H4 (cell line): ENCODE measurements at regions not wholly inside any gene's neighbourhood (a gene's known extent, or its start where the extent isn't known, plus 50 kb on each side); places are given as distances from the start of the nearest gene placed in this dataset.
"Not testable (repeated sequence)": the region's sequence is repeated elsewhere in the genome, so short reads cannot be mapped to it uniquely, and the experiment has no call there.

Experiments
- DNase-seq: peaks from one replicate; pipeline ENCODE4 v3.0.0-alpha.2; 2015; ENCODE audit warnings: low spot score

GRCh38 chr5:74500110-74500917 lies 140.2 kb downstream of the ENC1 start:
- no peak for DNase-seq

- DNase-seq = no peak
Measured at GRCh38 chr5:74499256-74500050, 141.1 kb downstream of the ENC1 start.

GRCh38 chr5:74497706-74498105 lies 142.8 kb downstream of the ENC1 start:
- DNase-seq = no peak

- DNase-seq = no peak
Measured at GRCh38 chr5:74493411-74493810, 147.1 kb downstream of the ENC1 start.

GRCh38 chr5:74492230-74492629 lies 148.3 kb downstream of the ENC1 start:
- DNase-seq = no peak

GRCh38 chr5:74491586-74491985 lies 148.9 kb downstream of the ENC1 start:
- no peak for DNase-seq

GRCh38 chr5:74490814-74491213 lies 149.7 kb downstream of the ENC1 start:
- DNase-seq = no peak

GRCh38 chr5:74482990-74483389 lies 157.5 kb downstream of the ENC1 start:
- DNase-seq = no peak

GRCh38 chr5:74482523-74482922 lies 158.0 kb downstream of the ENC1 start:
- DNase-seq = no peak

- DNase-seq = not testable (repeated sequence)
Measured at GRCh38 chr5:74481357-74481756, 159.2 kb downstream of the ENC1 start.

- DNase-seq = no peak
Measured at GRCh38 chr5:74480201-74480600, 160.3 kb downstream of the ENC1 start.

- no peak for DNase-seq
Measured at GRCh38 chr5:74478328-74478727, 162.2 kb downstream of the ENC1 start.

- no peak for DNase-seq
Measured at GRCh38 chr5:74477761-74478160, 162.8 kb downstream of the ENC1 start.

GRCh38 chr5:74476819-74477453 lies 163.6 kb downstream of the ENC1 start:
- no peak for DNase-seq

- DNase-seq = no peak
Measured at GRCh38 chr5:74476046-74476818, 164.3 kb downstream of the ENC1 start.

GRCh38 chr5:74471875-74472274 lies 168.7 kb downstream of the ENC1 start:
- DNase-seq = no peak

GRCh38 chr5:74469234-74469994 lies 171.1 kb downstream of the ENC1 start:
- DNase-seq = no peak

GRCh38 chr5:74468421-74468820 lies 172.1 kb downstream of the ENC1 start:
- no peak for DNase-seq

GRCh38 chr5:74465724-74466123 lies 174.8 kb downstream of the ENC1 start:
- no peak for DNase-seq

GRCh38 chr5:74464512-74465209 lies 175.9 kb downstream of the ENC1 start:
- DNase-seq = no peak
